ENCODE measurements at regions not wholly inside any gene's neighbourhood (a gene's known extent, or its start where the extent isn't known, plus 50 kb on each side); places are given as distances from the start of the nearest gene placed in this dataset.
"Not testable (repeated sequence)": the region's sequence is repeated elsewhere in the genome, so short reads cannot be mapped to it uniquely, and the experiment has no call there.

- DNase-seq (ENCODE audit: low spot score) = no peak
These were observed 154.6 kb upstream of the ZNF608 start for GRCh38 chr5:124901081-124901480.

GRCh38 chr5:124902097-124902821 lies 155.8 kb upstream of the ZNF608 start:
- DNase-seq (ENCODE audit: low spot score) = no peak

- DNase-seq (ENCODE audit: low spot score) = no peak
These were observed 159.1 kb upstream of the ZNF608 start for GRCh38 chr5:124905256-124906130.

- no peak for DNase-seq (ENCODE audit: low spot score)
These were observed 160.1 kb upstream of the ZNF608 start for GRCh38 chr5:124906339-124907097.

- DNase-seq (ENCODE audit: low spot score) = no peak
These were observed 160.7 kb upstream of the ZNF608 start for GRCh38 chr5:124907098-124907644.

GRCh38 chr5:124908581-124909451 lies 162.4 kb upstream of the ZNF608 start:
- no peak for DNase-seq (ENCODE audit: low spot score)

GRCh38 chr5:124909734-124910133 lies 163.3 kb upstream of the ZNF608 start:
- DNase-seq (ENCODE audit: low spot score) = no peak

GRCh38 chr5:124910354-124911016 lies 164.0 kb upstream of the ZNF608 start:
- DNase-seq (ENCODE audit: low spot score) = no peak

GRCh38 chr5:124912638-124913328 lies 166.3 kb upstream of the ZNF608 start:
- DNase-seq (ENCODE audit: low spot score) = no peak

GRCh38 chr5:124913329-124913653 lies 166.9 kb upstream of the ZNF608 start:
- DNase-seq (ENCODE audit: low spot score) = no peak

- DNase-seq (ENCODE audit: low spot score) = not testable (repeated sequence)
These were observed 169.9 kb upstream of the ZNF608 start for GRCh38 chr5:124916313-124916712.

- DNase-seq (ENCODE audit: low spot score) = no peak
These were observed 172.2 kb upstream of the ZNF608 start for GRCh38 chr5:124918618-124919017.

- no peak for DNase-seq (ENCODE audit: low spot score)
These were observed 172.6 kb upstream of the ZNF608 start for GRCh38 chr5:124919076-124919475.

- DNase-seq (ENCODE audit: low spot score) = no peak
These were observed 173.5 kb upstream of the ZNF608 start for GRCh38 chr5:124919747-124920525.

- no peak for DNase-seq (ENCODE audit: low spot score)
These were observed 174.6 kb upstream of the ZNF608 start for GRCh38 chr5:124920909-124921666.

- no peak for DNase-seq (ENCODE audit: low spot score)
These were observed 175.3 kb upstream of the ZNF608 start for GRCh38 chr5:124921694-124922093.

- no peak for DNase-seq (ENCODE audit: low spot score)
These were observed 176.0 kb upstream of the ZNF608 start for GRCh38 chr5:124922255-124922975.

GRCh38 chr5:124923131-124923530 lies 176.7 kb upstream of the ZNF608 start:
- DNase-seq (ENCODE audit: low spot score) = no peak
